GM12872 (cell line): ENCODE measurements at regions not wholly inside any gene's neighbourhood (a gene's known extent, or its start where the extent isn't known, plus 50 kb on each side); places are given as distances from the start of the nearest gene placed in this dataset.

Source experiments
- CTCF ChIP-seq: IDR thresholded peaks from 3 replicates; pipeline ENCODE4 v1.5.1; 2011; ENCODE audit warnings: low read depth, mild to moderate bottlenecking, low read length, moderate library complexity; ENCODE audit not compliant: insufficient read depth

- no peak for TF ChIP-seq CTCF
Measured at GRCh38 chr4:165548702-165549101, 169.9 kb downstream of the CPE start.

GRCh38 chr4:165553221-165553810, 174.5 kb downstream of the CPE start:
- no peak for TF ChIP-seq CTCF

- no peak for TF ChIP-seq CTCF
Measured at GRCh38 chr4:165555302-165555701, 176.5 kb downstream of the CPE start.

- no peak for TF ChIP-seq CTCF
Measured at GRCh38 chr4:165556383-165556782, 177.6 kb downstream of the CPE start.

GRCh38 chr4:165560941-165561340, 182.1 kb downstream of the CPE start:
- TF ChIP-seq CTCF, result no peak

- no peak for TF ChIP-seq CTCF
Measured at GRCh38 chr4:165563851-165564250, 185.0 kb downstream of the CPE start.

- TF ChIP-seq CTCF, result no peak
Measured at GRCh38 chr4:165569031-165569430, 190.2 kb downstream of the CPE start.

- no peak for TF ChIP-seq CTCF
Measured at GRCh38 chr4:165580351-165580905, 201.6 kb downstream of the CPE start.
